ENCODE measurements at regions not wholly inside any gene's neighbourhood (a gene's known extent, or its start where the extent isn't known, plus 50 kb on each side); places are given as distances from the start of the nearest gene placed in this dataset.
"Not testable (repeated sequence)": the region's sequence is repeated elsewhere in the genome, so short reads cannot be mapped to it uniquely, and the experiment has no call there.

DNA sequence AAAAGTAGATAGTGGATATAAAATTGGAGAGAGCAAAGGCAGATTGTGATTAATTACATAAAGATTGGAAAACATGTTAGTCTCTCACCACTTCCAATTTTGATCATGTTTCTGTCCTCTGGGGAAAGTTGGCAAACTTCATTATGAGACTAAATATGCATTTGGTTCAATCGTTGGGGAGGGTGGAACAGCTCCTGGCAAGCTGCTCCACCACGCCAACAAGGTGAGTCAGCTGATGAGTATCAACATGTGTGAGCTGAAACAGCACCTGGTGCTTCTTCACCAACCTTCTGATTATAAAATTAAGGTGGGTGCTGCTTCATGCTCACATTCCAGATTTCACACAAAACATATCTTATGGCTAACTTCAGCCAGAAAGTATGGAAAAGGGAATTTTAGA, 1784.6 kb downstream of the SLITRK5 start:
- no peaks in the 10 kb centered on the region for H3K27me3 Mint-ChIP-seq
- peaks cover 11% of the 10 kb centered on the region for H3K9me3 Mint-ChIP-seq
- no peak overlapping the region for H3K27ac Mint-ChIP-seq
- no peak for ATAC-seq (replicated peaks)
- H3K36me3 Mint-ChIP-seq (ENCODE audit: low read depth): no peaks in the 10 kb centered on the region
- H3K4me1 Mint-ChIP-seq: no peaks in the 10 kb centered on the region
- no peak overlapping the region for H3K4me3 Mint-ChIP-seq

- Mint-ChIP-seq H3K27ac (no peak overlapping the region), H3K4me1 (no peaks in the 10 kb centered on the region), H3K27me3 (no peaks in the 10 kb centered on the region), H3K36me3 (ENCODE audit: low read depth) (no peaks in the 10 kb centered on the region), H3K4me3 (no peak overlapping the region), H3K9me3 (peaks cover 14% of the 10 kb centered on the region)
- no peak for ATAC-seq (replicated peaks)
Observed at GRCh38 chr13:89457977-89458376, 1786.8 kb downstream of the SLITRK5 start.

- Mint-ChIP-seq H3K27ac (no peak overlapping the region), H3K4me3 (no peak overlapping the region), H3K27me3 (no peaks in the 10 kb centered on the region), H3K9me3 (peaks cover 14% of the 10 kb centered on the region), H3K36me3 (ENCODE audit: low read depth) (no peaks in the 10 kb centered on the region), H3K4me1 (no peaks in the 10 kb centered on the region)
- no peak for ATAC-seq (replicated peaks)
Observed at GRCh38 chr13:89458456-89458855, 1787.3 kb downstream of the SLITRK5 start.

- not testable (repeated sequence) for H3K36me3 Mint-ChIP-seq (ENCODE audit: low read depth); H3K27ac Mint-ChIP-seq; H3K27me3 Mint-ChIP-seq; H3K4me1 Mint-ChIP-seq; H3K4me3 Mint-ChIP-seq; ATAC-seq (replicated peaks)
- peaks cover 19% of the 10 kb centered on the region for H3K9me3 Mint-ChIP-seq
Observed at GRCh38 chr13:89460895-89461294, 1789.7 kb downstream of the SLITRK5 start.

DNA sequence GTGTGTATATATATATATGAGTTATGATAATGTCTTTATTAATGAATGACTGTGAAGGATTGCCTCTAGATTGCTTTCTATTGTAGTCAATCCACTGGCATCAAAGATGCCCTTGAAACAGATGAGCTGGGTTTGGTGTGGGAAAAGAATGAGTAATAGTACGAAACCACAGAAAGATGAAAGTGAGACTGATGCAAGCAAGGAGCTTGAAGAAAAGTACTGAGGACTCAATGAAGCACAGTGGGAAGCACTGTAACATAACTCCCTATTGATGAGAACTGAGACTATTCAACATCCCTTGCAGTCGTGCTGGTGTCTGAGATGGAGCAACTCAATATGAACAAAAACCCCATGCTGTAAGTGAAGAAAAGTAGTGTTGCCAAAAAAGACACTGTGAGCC, 1794.2 kb downstream of the SLITRK5 start:
- H3K4me3 Mint-ChIP-seq: no peak overlapping the region
- H3K9me3 Mint-ChIP-seq: peaks cover 18% of the 10 kb centered on the region
- no peaks in the 10 kb centered on the region for H3K4me1 Mint-ChIP-seq
- no peaks in the 10 kb centered on the region for H3K36me3 Mint-ChIP-seq (ENCODE audit: low read depth)
- no peak overlapping the region for H3K27ac Mint-ChIP-seq
- ATAC-seq (replicated peaks): peak; percentile 23
- H3K27me3 Mint-ChIP-seq: no peaks in the 10 kb centered on the region

GRCh38 chr13:89468081-89468480, 1796.9 kb downstream of the SLITRK5 start:
- Mint-ChIP-seq H3K36me3 (ENCODE audit: low read depth) (no peaks in the 10 kb centered on the region), H3K9me3 (peaks cover 30% of the 10 kb centered on the region), H3K27ac (no peak overlapping the region), H3K4me1 (no peaks in the 10 kb centered on the region), H3K27me3 (no peaks in the 10 kb centered on the region), H3K4me3 (no peak overlapping the region)
- ATAC-seq (replicated peaks): no peak

DNA sequence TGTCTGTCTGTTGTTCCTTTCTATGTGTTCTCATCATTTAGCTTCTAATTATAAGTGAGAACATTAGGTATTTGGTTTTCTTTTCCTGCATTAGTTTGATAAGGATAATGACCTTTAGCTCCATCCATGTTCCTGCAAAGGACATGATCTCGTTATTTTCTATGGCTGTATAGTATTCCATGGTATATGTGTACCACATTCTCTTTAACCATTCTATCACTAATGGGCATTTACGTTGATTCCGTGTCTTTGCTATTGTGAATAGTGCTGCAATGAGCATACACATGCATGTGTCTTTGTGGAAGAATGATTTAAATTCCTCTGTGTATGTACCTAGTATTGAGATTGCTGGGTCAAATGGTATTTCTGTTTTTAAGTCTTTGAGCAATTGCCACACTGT, 1799.7 kb downstream of the SLITRK5 start:
- Mint-ChIP-seq H3K4me1 (no peaks in the 10 kb centered on the region), H3K27me3 (no peaks in the 10 kb centered on the region), H3K36me3 (ENCODE audit: low read depth) (no peaks in the 10 kb centered on the region), H3K9me3 (peaks cover 37% of the 10 kb centered on the region), H3K4me3 (no peak overlapping the region), H3K27ac (no peak overlapping the region)
- no peak for ATAC-seq (replicated peaks)

GRCh38 chr13:89474432-89474831, 1803.3 kb downstream of the SLITRK5 start:
- Mint-ChIP-seq H3K27me3 (no peaks in the 10 kb centered on the region), H3K4me1 (no peaks in the 10 kb centered on the region), H3K4me3 (no peak overlapping the region), H3K36me3 (ENCODE audit: low read depth) (no peaks in the 10 kb centered on the region), H3K27ac (no peak overlapping the region), H3K9me3 (peaks cover 35% of the 10 kb centered on the region)
- no peak for ATAC-seq (replicated peaks)

- Mint-ChIP-seq H3K27ac (no peak overlapping the region), H3K4me1 (no peaks in the 10 kb centered on the region), H3K9me3 (peaks cover under 1% of the 10 kb centered on the region), H3K36me3 (ENCODE audit: low read depth) (no peaks in the 10 kb centered on the region), H3K27me3 (no peaks in the 10 kb centered on the region), H3K4me3 (no peak overlapping the region)
- ATAC-seq (replicated peaks): no peak
Observed at GRCh38 chr13:89486065-89486464, 1814.9 kb downstream of the SLITRK5 start.

- peaks cover 6% of the 10 kb centered on the region for H3K9me3 Mint-ChIP-seq
- no peaks in the 10 kb centered on the region for H3K4me1 Mint-ChIP-seq
- H3K27ac Mint-ChIP-seq: no peak overlapping the region
- H3K27me3 Mint-ChIP-seq: no peaks in the 10 kb centered on the region
- ATAC-seq (replicated peaks): no peak
- no peak overlapping the region for H3K4me3 Mint-ChIP-seq
- H3K36me3 Mint-ChIP-seq (ENCODE audit: low read depth): no peaks in the 10 kb centered on the region
Observed at GRCh38 chr13:89486709-89487108, 1815.5 kb downstream of the SLITRK5 start.

- Mint-ChIP-seq H3K27ac (no peak overlapping the region), H3K4me3 (no peak overlapping the region), H3K36me3 (ENCODE audit: low read depth) (no peaks in the 10 kb centered on the region), H3K4me1 (no peaks in the 10 kb centered on the region), H3K9me3 (peaks cover 11% of the 10 kb centered on the region), H3K27me3 (no peaks in the 10 kb centered on the region)
- ATAC-seq (replicated peaks): no peak
Observed at GRCh38 chr13:89490661-89491060, 1819.5 kb downstream of the SLITRK5 start.

DNA sequence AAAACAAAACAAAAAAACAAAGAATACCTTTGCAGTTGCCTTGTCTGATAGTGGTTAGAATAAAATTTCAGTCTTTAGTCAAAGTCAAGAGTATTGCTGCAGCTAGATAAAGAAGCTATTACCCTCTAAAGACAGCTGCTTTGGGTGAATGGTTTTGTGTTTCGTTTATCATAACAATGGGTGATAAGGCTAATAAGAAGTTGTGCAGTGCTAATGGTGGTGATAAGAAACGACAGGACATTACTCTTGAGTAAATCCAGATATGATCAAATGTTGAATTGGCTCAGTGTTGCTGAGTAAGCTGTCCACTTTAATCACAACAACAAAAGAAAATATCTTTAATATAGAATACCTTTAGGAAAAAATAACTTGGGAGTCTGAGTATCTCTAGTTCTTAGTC, 1825.3 kb downstream of the SLITRK5 start:
- Mint-ChIP-seq H3K36me3 (ENCODE audit: low read depth) (no peaks in the 10 kb centered on the region), H3K4me1 (no peaks in the 10 kb centered on the region), H3K9me3 (peaks cover 16% of the 10 kb centered on the region), H3K27ac (no peak overlapping the region), H3K4me3 (no peak overlapping the region), H3K27me3 (no peaks in the 10 kb centered on the region)
- no peak for ATAC-seq (replicated peaks)

DNA sequence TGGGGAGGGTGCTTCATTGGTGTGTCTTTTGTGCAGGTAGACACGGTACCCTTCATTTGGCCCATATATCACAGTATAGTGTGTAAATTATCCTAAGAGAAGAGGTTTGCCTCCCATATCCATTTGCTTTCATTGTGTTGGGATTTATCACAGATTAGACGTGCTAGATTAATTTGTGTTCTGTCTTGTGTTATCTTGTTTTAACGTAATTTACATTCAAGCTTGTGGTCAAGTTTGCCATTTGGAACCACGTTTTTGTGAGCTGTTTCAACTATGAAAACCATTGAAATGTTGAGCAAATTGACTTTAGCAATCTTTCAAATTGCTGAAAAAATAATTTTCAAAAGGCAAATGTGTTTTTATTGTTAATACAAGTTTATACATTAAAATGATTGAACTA, 1826.5 kb downstream of the SLITRK5 start:
- ATAC-seq (replicated peaks): no peak
- no peak overlapping the region for H3K27ac Mint-ChIP-seq
- no peaks in the 10 kb centered on the region for H3K36me3 Mint-ChIP-seq (ENCODE audit: low read depth)
- peaks cover 14% of the 10 kb centered on the region for H3K9me3 Mint-ChIP-seq
- no peak overlapping the region for H3K4me3 Mint-ChIP-seq
- no peaks in the 10 kb centered on the region for H3K4me1 Mint-ChIP-seq
- no peaks in the 10 kb centered on the region for H3K27me3 Mint-ChIP-seq

DNA sequence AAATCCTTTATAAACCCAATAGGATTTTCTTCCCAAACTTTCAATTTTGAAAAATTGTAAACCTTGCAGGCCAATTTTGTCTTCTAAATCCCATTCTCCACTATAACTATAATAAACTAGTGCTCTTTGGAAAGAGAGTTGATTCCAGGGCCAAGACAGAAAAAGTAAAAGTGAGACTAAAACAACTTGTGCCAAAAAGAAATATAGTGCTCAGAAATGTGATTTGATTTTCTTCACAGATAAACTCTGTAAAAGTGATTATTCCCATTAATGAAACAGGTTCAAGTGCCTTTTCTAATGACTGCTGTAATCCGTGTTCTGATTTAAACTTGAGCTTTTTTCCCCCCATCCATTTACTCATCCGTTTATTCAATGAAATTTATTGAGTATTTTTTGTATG, 1831.1 kb downstream of the SLITRK5 start:
- H3K27me3 Mint-ChIP-seq: no peaks in the 10 kb centered on the region
- peaks cover 1% of the 10 kb centered on the region for H3K9me3 Mint-ChIP-seq
- H3K36me3 Mint-ChIP-seq (ENCODE audit: low read depth): no peaks in the 10 kb centered on the region
- H3K4me1 Mint-ChIP-seq: no peaks in the 10 kb centered on the region
- no peak overlapping the region for H3K4me3 Mint-ChIP-seq
- ATAC-seq (replicated peaks): no peak
- H3K27ac Mint-ChIP-seq: no peak overlapping the region

DNA sequence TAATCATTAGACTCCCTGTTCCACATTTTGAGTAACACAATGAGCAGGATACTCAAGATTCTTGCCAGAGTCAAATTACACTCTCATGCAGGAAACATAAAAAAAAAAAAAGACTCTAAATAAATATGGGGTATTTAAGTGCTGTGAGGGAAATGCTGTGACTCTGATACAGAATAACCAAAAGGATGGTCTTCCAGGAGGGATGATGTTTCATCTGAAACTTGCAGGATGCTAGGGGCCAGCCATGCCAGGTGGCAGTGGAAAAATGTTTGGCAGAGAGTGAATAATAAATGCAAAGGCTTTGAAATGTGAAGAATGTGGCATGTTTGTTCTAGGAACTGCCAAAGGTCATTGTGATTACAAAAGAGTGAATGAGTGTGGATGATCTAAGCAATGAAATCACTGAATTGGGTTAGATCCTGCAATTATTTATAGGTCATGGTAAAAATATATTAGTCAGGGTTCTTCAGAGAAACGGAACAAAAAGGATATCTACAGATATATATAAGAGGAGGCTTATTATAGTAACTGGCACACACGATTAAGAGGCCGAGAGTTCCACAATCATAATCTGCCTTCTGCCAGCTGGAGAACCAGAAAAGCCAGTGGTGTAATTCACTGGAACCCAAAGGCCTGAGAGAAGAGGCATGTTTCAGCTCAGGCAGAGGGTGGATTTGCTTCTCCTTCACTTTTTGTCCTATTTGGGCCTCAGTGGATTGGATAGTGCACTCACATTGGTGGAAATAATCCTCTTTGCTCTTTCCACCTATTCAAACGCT, 1832.8 kb upstream of the MIR17HG start:
- Mint-ChIP-seq H3K9me3 (peaks cover 19% of the 10 kb centered on the region), H3K4me1 (no peaks in the 10 kb centered on the region), H3K36me3 (ENCODE audit: low read depth) (no peaks in the 10 kb centered on the region), H3K4me3 (no peak overlapping the region), H3K27me3 (no peaks in the 10 kb centered on the region), H3K27ac (no peak overlapping the region)
- no peak for ATAC-seq (replicated peaks)

DNA sequence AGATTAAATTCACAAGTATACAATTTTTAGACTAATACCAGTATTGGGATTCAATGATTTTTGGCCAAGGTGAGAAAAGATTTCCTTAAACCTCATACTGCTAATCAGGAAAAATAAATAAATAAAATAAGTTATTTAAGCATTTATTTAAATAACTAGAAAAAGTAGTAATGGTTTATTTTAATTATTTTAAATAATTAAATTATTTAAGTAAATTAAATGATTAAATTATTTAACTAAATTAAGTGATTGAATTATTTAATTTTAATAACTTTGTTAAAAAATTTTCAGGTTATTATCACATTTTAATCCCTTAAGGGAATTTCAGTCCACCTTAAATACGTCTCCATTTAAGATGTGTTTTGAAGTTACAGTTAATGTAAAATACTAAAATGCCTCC, 1831.5 kb upstream of the MIR17HG start:
- Mint-ChIP-seq H3K4me3 (no peak overlapping the region), H3K27ac (no peak overlapping the region), H3K4me1 (no peaks in the 10 kb centered on the region), H3K9me3 (peaks cover 13% of the 10 kb centered on the region), H3K27me3 (no peaks in the 10 kb centered on the region), H3K36me3 (ENCODE audit: low read depth) (no peaks in the 10 kb centered on the region)
- no peak for ATAC-seq (replicated peaks)

All from activated T-helper 17 cell treated with anti-CD3 and anti-CD28 coated beads, Interleukin-2, amount 50 U/mL, for 72 hours (primary cell).